ENCODE measurements at regions not wholly inside any gene's neighbourhood (a gene's known extent, or its start where the extent isn't known, plus 50 kb on each side); places are given as distances from the start of the nearest gene placed in this dataset.

GRCh38 chr4:34372815-34373214 is 1871.5 kb downstream of the ARAP2 start:
- TF ChIP-seq SP2 (IDR thresholded peaks at IDR 0.05; ENCODE audit: low read length) (no peak), CTCF (IDR thresholded peaks at IDR 0.05; ENCODE audit: control extremely low read depth in 1 of 3, insufficient read depth in 1 of 3, low read depth in 1 of 3, low read length in 3 of 3) (no peak), POLR2AphosphoS5 (IDR thresholded peaks at IDR 0.05; ENCODE audit: low read depth, low read length) (no peak), POLR2A (IDR thresholded peaks at IDR 0.05; ENCODE audit: control extremely low read depth in 1 of 2, low read depth in 2 of 2, low read length in 2 of 2) (no peak), ASH2L (IDR thresholded peaks at IDR 0.05; ENCODE audit: low read length) (no peak), EGR1 (IDR thresholded peaks at IDR 0.05; ENCODE audit: borderline replicate concordance, low read depth, low read length) (no peak), NRF1 (IDR thresholded peaks at IDR 0.05; ENCODE audit: low read depth, low read length) (no peak), SIX5 (IDR thresholded peaks at IDR 0.05; ENCODE audit: low read depth, low read length) (no peak), TCF12 (IDR thresholded peaks at IDR 0.05; ENCODE audit: low read depth, low read length) (no peak), RAD21 (IDR thresholded peaks at IDR 0.05 in 1 of 2, conservative IDR thresholded peaks at IDR 0.05 in 1 of 2; ENCODE audit: low read depth in 2 of 2, low read length in 2 of 2) (no peak), ATF3 (IDR thresholded peaks at IDR 0.05; ENCODE audit: insufficient read depth, low read depth, low read length) (no peak), MAX (IDR thresholded peaks at IDR 0.05) (no peak)
